RWPE2 (cell line): ENCODE measurements at regions not wholly inside any gene's neighbourhood (a gene's known extent, or its start where the extent isn't known, plus 50 kb on each side); places are given as distances from the start of the nearest gene placed in this dataset.

Source experiments
- ATAC-seq: fragments of 200-7000 bp; cut with Tn5 transposase; 3 replicates; pipeline ENCODE4 v1.9.1; 2021; ENCODE audit warnings: low read depth
- DNase-seq: peaks from one replicate; pipeline ENCODE4 v3.0.0-alpha.2; 2020; ENCODE audit warnings: low spot score
- H3K27ac ChIP-seq: fragments of 450-650 bp; 2 replicates; pipeline ENCODE4 v1.5.1; 2017; ENCODE audit warnings: mild to moderate bottlenecking; ENCODE audit not compliant: poor library complexity, severe bottlenecking
- H3K27me3 ChIP-seq: fragments of 250-450 bp; sonication (Bioruptor Pico); 2 replicates; pipeline ENCODE4 v1.5.1; 2021; ENCODE audit warnings: mild to moderate bottlenecking, moderate library complexity; ENCODE audit not compliant: insufficient read depth, poor library complexity, severe bottlenecking
- H3K36me3 ChIP-seq: fragments of 250-450 bp; sonication (Bioruptor Pico); 2 replicates; pipeline ENCODE4 v1.5.1; 2020; ENCODE audit warnings: low read depth, mild to moderate bottlenecking, moderate library complexity
- H3K4me1 ChIP-seq: fragments of 250-450 bp; sonication (Bioruptor Pico); 2 replicates; pipeline ENCODE4 v1.5.1; 2021; ENCODE audit warnings: mild to moderate bottlenecking, moderate library complexity; ENCODE audit not compliant: insufficient read depth, poor library complexity, severe bottlenecking
- H3K4me3 ChIP-seq: fragments of 250-450 bp; sonication (Bioruptor Pico); 2 replicates; pipeline ENCODE4 v1.5.1; 2021; ENCODE audit warnings: mild to moderate bottlenecking, moderate library complexity; ENCODE audit not compliant: severe bottlenecking
- H3K9me3 ChIP-seq: fragments of 250-450 bp; sonication (Bioruptor Pico); 2 replicates; pipeline ENCODE4 v1.5.1; 2021; ENCODE audit warnings: mild to moderate bottlenecking, moderate library complexity; ENCODE audit not compliant: severe bottlenecking
- TF ChIP-seq, protein P1 (sequence below): fragments of 450-650 bp; IDR thresholded peaks from one replicate; pipeline ENCODE4 v1.5.1; 2017; ENCODE audit warnings: mild to moderate bottlenecking, moderate library complexity; ENCODE audit not compliant: poor library complexity, severe bottlenecking

DNA sequence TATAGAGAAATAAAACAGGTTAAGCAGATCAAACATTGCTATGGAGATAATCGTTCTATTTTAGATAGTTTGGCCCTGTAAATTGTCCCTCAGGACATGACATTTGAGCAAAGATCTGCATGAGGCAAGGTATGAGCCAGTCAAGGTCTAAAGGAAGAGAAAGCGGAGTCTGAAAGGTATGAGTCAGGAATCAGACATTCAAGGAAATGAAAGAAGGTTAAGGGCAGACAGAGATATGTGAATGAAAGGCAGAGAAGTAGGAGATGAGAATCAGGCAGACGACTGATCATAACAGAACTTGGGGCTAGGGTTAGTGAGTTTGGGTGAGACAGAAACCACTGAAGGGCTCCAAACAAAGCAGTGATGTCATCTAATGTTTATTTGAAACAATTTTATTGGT is 775.8 kb downstream of the MAFB start:
- Histone ChIP-seq H3K4me3 (no peak overlapping the region), H3K4me1 (no peaks in the 10 kb centered on the region), H3K27ac (no peak overlapping the region), H3K27me3 (peaks cover 5% of the 10 kb centered on the region), H3K36me3 (no peaks in the 10 kb centered on the region), H3K9me3 (no peaks in the 10 kb centered on the region)
- TF ChIP-seq, protein P1, sequence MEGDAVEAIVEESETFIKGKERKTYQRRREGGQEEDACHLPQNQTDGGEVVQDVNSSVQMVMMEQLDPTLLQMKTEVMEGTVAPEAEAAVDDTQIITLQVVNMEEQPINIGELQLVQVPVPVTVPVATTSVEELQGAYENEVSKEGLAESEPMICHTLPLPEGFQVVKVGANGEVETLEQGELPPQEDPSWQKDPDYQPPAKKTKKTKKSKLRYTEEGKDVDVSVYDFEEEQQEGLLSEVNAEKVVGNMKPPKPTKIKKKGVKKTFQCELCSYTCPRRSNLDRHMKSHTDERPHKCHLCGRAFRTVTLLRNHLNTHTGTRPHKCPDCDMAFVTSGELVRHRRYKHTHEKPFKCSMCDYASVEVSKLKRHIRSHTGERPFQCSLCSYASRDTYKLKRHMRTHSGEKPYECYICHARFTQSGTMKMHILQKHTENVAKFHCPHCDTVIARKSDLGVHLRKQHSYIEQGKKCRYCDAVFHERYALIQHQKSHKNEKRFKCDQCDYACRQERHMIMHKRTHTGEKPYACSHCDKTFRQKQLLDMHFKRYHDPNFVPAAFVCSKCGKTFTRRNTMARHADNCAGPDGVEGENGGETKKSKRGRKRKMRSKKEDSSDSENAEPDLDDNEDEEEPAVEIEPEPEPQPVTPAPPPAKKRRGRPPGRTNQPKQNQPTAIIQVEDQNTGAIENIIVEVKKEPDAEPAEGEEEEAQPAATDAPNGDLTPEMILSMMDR, result no peak
- peak; percentile 66 for ATAC-seq
- no peak for DNase-seq

DNA sequence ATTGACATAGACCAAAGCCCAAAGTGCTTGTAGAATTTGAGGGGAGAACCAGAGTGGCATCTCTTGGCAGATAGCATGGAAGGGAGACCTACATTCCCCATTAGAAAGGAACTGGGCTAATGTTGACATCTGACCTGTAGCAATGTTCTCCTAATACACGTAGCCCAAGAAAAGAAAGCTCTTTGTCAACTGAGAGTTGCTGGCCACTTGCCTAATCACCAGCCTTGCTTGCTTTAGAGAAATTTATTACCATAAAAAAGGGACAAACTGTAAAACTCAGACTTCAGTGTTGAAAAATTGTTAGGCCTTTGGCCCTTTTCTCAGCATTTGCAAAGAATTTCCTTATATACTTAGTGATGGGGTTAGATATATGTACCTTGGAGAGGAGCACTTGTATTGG is 777.5 kb downstream of the MAFB start:
- H3K4me1 ChIP-seq, result no peaks in the 10 kb centered on the region
- no peak for ATAC-seq
- no peak overlapping the region for H3K4me3 ChIP-seq
- H3K27ac ChIP-seq, result no peak overlapping the region
- TF ChIP-seq, protein P1, result no peak
- DNase-seq, result no peak
- no peaks in the 10 kb centered on the region for H3K27me3 ChIP-seq
- H3K9me3 ChIP-seq, result no peaks in the 10 kb centered on the region
- no peaks in the 10 kb centered on the region for H3K36me3 ChIP-seq

DNA sequence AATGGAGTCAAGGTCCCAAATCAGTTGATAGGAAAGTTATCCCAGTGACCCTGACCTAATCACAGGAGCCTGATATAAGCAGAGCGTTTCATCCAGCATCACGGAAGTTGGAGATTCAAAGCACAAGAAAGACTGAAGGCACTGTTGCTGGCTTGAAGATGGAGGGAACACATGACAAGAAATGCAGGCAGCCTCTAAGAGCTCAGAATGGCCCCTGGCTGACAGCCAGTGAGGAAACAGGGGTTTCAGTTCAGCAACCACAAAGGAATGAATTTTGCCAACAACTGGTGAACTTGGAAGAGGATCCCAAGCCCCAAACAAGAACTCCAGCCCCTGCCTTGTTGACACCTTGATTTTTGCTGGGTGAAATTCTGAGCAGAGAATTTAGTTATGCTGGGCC is 778.5 kb downstream of the MAFB start:
- no peak overlapping the region for H3K27ac ChIP-seq
- H3K27me3 ChIP-seq, result no peaks in the 10 kb centered on the region
- ATAC-seq (no peak), DNase-seq (no peak)
- H3K9me3 ChIP-seq, result no peaks in the 10 kb centered on the region
- no peaks in the 10 kb centered on the region for H3K36me3 ChIP-seq
- TF ChIP-seq, protein P1, result no peak
- no peak overlapping the region for H3K4me3 ChIP-seq
- H3K4me1 ChIP-seq, result no peaks in the 10 kb centered on the region

DNA sequence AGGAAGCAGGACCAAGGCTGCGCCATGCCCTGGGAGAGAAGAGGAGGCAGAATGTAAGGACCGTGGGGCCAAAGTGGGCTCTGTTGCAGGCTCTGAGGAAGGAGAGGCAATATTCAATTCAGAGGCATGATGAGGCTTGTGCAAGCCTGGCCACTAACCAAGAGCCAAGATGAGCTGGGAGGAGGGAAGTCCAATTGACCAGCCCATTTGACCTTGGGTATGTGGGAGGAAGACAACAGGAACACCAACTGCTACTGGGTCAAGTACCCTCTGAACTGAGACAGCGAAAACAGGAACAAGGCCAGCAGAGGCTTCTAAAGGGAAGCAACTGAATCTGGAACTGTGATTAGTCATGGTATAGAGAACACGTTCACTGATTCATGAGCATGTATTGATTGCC is 779.6 kb downstream of the MAFB start:
- Histone ChIP-seq H3K4me3 (no peak overlapping the region), H3K36me3 (no peaks in the 10 kb centered on the region), H3K9me3 (no peaks in the 10 kb centered on the region), H3K27me3 (no peaks in the 10 kb centered on the region), H3K27ac (no peak overlapping the region), H3K4me1 (no peaks in the 10 kb centered on the region)
- TF ChIP-seq, protein P1, result no peak
- no peak for DNase-seq
- ATAC-seq, result no peak

DNA sequence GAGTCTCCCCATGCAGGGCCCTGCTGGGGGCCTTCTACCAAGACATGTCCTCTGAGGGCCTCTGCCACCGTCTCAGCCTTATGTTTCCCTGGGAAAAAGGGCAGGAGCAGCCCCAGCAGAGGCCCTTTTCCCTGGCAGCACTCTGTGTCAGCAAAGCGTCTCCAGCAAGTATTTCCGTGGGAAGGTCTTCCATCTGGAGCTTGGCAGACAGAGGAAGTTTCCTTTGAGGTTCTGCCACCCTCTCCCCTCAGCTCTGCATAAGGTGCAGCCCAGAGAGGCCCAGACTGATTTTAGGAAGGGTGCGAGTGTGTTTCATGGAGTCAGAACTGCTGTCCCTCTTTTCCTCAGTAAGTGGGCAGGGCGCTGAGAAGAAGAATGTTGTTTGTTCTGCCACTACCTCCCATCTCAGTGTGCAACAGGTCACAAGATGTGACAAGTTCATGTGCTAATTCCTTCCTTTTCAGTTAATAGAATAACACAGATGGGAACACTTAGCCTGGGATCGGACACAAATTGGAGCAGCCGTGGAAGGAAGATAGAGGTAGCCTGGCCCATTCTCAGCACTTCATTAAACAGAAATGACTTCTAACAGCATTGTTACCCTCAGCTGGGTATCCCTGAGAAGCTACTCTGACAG is 784.4 kb downstream of the MAFB start:
- Histone ChIP-seq H3K27me3 (no peaks in the 10 kb centered on the region), H3K27ac (no peak overlapping the region), H3K9me3 (no peaks in the 10 kb centered on the region), H3K4me1 (no peaks in the 10 kb centered on the region), H3K36me3 (no peaks in the 10 kb centered on the region), H3K4me3 (no peak overlapping the region)
- DNase-seq, result no peak
- TF ChIP-seq, protein P1, result no peak
- no peak for ATAC-seq
